GM21576 (cell line): ENCODE measurements at regions not wholly inside any gene's neighbourhood (a gene's known extent, or its start where the extent isn't known, plus 50 kb on each side); places are given as distances from the start of the nearest gene placed in this dataset.

ENCODE experiments used
- ATAC-seq: cut with Tn5 transposase; IDR thresholded peaks from one replicate; pipeline ENCODE4 v1.9.1; 2021; ENCODE audit warnings: mild to moderate bottlenecking, moderate library complexity; ENCODE audit not compliant: unreplicated experiment

DNA sequence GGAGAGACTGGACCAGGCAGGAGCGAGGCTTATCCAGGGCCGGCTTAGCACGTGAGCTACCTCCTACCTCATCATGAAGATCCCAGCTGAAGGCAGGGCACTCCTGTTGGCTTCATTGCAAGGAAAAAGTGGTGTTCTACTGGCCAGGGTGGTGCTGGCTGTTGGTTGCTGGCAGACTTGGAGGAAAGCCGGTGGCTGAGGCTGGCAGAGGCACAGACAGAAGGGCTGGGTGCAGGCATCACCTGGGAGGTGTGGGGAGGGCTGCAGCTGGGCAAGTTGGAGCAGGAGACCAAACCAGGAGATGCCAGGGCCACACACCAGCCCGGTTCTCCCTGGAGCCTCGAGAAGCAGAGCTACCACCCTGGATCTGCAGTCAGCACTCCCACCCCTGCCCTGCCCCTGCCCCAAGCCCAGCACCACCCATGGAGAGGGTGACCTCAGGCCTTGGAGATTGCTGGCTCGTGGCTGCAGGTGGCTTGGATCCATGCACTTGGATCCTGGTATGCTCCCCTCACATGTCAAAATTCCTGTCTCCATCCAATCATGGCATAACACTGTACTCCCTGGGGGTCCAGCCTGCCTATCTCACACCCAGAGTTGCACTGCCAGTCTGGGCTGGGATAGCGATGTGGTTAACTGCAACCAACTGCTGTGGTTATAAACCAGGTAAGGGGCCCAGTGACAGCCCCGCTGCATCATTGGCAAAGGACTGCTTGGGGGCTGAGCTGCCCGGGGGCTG, 49.7 kb downstream of the GLI2 start:
- no peak for ATAC-seq

DNA sequence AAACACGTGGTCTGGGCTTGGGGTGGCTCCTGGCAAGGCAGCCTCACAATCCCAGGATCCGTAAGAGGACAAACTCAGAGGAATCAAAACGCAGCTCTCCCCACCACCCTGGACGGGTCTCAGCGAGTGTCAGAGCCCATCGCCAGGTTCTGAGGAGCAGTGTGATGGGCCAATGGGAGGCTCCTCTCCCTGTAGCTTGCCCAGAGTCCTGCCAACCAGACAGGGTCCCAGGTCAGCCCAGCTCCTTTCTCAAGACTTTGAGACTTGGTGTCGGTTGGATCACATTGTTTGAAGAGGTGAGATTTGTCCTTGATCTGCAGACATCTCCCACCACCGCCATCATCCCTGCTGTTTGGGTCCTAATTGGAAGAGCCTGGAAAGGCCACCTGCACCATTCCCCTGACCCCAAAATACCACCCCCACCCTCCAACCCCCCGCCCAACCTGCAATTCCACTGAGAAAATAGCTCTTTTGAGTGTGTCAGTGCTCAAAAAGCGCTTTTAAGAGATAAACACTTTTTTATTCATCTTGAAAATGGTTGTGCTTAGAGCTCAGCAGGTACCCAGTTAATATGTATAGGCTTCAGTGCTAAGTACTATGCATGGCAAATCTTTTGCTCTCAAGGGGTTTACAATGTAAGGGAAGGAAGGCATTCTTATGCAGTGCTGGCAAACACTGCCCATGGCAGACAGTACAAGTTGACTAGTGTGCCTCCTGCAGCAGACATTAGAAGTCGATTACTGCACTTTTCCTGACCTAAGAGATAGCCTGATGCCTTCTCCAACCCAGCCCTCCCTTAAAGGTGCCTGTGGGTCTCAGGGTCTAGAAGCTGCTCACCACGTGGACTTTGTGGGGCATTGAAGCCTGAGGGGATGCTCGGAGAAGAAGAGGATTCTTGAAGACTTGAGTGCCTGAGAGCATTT, 50.6 kb downstream of the GLI2 start:
- ATAC-seq = no peak

DNA sequence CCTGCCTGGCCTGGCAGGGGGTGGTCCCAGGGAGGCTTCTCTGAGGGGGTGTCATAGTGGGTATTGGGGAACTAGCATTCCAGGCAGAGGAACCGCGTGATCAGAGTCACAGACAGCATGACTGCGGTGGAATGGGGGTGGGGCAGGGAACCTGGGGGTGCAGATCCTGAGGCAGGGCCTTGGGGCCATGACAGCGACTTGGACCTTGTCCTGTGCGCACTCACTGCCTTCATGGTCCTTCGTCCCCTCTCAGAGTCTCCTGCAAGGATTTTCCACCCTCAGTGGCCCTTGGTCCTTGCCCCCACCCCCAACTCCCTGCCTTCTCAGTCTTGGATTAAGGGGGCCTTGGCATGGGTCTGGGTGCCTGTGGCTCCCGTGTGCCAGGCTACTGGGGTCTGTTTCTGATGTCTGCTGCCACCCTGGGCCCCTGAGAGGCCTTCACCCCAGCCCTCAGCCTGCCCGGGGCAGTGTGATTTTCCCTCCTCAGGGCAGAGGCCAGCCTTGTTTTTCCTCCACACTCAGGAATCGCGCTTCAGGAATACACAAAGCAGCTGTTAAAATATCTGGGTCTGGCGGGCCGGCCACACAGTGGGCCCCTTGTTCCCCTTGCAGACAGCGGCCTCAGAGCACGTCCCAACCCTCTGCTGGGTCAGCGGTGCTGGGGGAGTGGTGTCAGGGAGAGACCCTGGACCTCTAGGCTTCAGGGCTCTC, 51.6 kb downstream of the GLI2 start:
- no peak for ATAC-seq

DNA sequence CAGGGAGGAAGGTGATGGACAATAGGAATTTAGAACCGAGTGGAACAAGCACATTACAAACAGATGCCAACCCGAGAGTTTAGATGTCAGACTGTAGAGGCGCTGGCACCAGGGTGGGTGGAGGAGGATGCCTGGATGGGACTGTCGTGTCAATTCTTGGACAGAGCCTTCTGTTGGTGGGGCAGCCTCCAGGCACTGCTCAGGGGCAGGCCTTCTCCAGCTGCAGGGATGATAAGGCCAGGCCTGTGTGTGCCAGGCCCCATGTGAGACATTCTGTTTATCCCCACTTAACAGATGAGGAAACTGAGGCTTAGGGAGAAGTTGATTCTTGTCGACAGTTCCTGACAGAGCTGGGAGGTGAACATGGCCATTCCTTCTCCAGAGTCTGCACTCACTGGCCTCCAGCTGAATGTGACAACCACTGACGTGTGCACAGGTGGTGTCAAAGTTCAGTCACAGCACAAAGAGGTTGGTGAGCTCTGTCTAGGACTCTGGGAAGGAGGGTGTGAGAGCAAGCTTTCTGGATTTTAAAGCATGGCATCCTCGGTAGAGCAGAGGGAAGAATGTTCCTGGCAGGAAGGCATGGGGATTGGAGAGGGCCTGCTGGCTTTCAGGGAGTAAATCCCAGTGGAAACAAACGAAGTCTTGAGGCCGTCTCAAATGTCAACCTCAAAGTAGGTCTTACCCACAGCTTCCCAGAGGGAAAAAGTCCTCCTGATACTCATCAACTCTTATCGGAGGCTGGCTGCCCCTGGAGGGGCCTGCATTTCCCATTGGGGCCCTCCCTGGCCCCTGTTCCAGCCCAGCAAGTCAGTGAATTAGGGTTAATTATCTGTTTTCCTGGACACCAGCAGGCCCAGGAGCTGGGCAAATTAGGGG, 52.4 kb downstream of the GLI2 start:
- no peak for ATAC-seq

DNA sequence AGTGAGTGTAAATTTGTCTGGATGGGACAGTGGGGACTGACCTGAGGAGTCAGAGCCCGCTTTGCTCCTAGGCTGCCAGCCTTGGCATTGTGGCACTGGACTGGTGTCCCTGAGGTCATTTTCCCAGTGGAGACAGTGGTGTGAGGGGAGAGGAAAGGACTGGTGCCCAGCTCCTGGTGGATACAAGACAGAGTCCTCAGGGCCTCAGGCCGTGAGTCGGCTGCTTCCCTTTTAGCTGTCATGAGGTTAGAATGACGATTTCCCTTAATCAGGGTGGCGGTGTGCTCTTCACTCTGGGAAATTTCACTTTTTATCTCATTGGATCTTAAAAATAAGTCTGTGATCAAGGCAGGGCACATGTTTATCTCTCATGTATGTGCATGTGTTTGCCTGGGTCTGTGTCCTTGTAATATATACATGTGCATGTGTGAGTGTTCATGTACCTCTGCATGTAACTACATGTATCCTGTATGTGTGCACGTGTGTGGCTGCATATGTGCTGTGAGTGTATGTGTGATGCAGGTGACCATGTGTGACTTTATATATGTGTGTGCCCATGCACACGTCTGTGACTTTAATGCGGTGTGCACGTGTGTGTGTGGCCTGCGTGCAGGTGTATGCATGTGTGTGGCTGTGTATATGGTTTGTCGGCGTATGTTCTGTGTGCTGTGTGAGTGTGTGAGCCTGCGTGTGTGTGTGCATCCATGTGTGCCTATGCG, 55.7 kb downstream of the GLI2 start:
- ATAC-seq = no peak

DNA sequence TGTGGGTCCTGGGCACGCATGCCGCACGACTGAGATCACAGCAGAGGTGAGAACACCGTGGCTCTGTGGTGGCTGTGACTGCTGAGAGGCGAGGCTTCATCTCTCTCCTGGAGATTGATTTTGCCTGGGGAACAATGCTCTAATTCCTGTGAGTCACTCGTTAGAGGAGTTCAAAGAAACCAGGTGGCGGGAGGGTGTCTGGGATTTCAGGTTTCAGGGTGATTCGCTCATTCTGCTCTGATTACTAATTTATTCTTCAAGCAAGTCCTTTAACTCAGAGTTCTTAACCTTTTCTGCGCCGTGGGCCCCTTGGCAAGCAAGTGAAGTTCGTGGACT, 56.3 kb downstream of the GLI2 start:
- no peak for ATAC-seq

DNA sequence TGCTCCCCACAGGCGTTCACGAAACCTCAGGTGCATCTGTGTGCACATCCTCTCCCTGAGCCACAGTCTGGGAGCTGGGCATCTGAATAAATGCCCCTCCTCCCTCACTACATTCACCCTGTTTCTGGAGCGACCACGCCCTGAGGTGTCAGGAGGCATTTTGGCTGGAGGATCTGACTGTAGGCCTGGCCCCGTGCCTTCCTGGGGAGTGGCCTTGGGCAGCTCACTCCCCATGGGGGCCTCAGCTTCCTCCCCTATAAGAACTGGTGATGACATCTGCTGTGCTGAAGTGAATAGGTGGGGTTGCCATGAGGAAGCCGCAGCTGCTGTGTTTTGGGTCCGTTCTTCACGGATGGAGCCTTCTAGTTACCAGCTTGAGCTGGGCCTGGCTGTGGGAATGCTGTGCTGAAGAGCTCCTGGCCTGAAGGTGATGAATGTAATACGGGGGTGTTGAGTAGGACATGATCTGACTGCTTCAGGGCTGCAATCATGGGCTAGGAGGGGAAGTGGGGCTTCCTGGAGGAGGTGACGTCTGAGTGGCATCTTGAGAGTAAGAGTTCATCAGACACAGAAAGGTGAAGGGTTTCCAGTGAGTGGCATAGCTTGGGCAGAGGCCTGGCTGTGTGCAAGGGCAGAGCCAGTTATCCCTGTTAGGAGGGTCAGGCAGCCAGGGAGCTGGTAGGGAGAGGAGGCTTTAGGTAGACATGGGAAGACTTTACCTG, 58.2 kb downstream of the GLI2 start:
- ATAC-seq = no peak

DNA sequence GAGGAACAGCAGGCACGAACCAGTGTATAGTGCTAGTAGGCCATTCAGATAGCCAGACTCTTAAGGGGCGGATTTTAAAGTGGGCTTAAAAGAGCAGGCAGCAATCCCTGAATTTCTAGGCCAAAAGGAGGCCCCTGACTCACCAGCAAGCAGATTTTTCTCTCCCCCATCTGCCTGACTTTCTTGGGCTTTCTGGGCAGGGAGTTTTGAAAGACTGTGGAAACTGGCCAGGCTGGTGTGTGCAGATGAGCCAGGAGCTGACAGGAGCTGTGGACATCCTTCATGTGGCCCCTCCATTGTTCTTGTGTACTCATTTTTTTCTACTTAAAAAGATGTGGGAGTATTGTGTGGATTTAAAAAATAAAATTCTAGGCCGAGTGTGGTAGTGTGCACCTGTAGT, 59.0 kb downstream of the GLI2 start:
- no peak for ATAC-seq

DNA sequence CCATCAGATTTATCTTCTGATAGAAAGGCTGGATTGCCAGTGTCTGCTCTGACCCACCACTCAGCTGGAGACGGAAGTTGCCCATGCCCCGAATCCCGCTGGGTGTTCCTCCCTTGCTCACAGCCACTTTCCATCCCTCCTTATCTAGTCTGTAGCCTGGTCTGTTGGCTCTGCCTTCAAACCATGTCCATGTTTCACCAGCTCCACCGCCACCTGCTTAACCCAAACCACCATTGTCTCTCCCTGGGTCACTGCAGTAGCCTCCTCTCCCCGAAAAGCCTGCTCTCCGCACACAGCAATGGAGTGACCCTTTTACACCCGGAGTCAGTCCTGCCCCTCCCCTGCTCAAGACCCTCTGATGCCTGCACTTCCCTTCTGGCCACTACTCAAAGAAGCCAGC, 60.4 kb downstream of the GLI2 start:
- ATAC-seq = no peak

DNA sequence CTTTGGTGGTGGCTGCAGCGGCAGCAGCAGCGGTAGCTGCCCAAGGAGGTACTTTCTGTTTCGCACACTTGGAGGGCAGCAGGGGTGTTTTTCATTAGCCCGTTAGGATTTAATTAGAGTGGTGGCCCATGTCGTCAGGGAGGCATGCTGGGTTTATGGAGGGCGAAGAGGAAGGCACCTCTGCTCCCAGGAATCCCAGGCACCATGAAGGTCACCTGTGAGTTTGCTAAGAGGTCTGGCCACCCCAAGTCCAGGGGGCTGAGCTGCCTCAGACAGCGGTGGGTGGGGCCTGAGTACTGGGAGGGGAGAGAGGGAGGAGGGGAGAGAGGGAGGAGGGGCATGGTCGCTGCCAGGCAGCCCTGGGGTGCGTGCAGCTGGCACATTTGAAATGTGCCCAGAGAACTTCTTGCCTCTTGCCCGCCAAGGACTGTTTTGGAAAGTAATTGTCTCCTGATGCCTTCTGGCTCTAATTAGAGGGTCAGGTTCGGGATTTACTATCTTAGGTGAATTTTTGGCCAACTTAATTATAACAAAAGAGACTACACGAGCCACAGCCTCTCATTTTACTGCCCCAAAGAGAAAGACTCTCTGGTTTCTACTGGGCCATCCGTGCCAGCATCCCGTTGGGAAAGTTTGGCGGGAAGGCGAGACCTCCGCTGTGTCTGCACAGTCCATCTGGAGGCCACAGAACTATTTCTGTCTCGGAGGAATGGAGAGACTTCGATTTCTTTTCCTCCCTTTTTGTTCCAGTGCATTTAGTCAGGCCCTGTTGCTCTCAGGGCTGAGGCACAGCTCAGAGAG, 62.0 kb downstream of the GLI2 start:
- ATAC-seq = no peak

DNA sequence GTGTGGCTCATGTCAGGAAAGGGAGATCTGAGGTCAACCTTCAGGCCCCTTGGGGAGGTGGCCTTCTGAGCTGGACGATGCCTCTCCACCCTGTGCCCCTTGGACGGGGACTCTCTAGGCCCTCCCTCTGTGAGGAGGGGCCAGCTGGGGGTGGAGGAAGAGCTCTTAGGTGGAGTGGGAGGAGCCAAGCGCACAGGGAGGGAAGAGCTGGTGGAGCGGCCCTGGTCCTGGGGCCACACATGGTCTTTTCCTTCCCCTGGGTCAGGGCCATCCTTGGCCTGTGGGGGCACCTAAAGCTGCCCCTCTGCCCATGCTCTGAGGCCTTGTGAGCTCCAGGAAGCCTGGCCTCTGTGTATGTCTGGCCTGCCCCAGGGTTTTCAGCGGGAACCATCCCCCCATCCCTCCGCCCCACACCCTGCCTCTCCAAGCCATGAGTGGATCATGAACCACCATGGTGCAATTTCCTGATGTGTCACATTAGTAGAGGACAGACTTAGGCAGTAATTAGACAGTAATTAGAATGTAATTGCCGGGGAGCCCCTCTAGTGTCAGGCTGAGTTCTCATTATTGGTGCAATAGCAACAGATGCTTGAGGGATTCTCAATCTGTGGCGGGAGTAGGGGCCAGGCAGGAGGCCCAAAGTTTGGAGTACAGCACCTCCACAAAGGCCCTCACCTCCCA, 63.0 kb downstream of the GLI2 start:
- ATAC-seq = no peak

DNA sequence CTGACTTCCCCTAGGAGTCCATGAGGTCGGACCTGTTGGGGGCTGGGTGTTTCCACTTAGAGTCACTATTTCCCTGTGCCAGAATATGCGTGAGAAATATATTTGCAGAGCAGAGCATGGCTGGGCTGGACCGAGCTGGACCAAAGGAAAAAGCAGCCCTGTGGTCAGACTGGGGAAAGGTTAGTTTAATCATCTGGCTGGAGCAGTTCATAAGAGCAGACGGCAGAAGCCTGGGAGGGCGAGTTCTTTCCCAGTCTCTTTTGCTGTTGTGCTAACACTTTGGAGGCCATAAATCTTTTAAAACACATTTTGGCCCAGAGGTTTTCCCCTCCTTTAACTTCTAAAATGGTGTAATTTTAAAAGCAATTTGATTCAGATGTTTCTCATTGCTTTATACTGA, 66.5 kb downstream of the GLI2 start:
- no peak for ATAC-seq

DNA sequence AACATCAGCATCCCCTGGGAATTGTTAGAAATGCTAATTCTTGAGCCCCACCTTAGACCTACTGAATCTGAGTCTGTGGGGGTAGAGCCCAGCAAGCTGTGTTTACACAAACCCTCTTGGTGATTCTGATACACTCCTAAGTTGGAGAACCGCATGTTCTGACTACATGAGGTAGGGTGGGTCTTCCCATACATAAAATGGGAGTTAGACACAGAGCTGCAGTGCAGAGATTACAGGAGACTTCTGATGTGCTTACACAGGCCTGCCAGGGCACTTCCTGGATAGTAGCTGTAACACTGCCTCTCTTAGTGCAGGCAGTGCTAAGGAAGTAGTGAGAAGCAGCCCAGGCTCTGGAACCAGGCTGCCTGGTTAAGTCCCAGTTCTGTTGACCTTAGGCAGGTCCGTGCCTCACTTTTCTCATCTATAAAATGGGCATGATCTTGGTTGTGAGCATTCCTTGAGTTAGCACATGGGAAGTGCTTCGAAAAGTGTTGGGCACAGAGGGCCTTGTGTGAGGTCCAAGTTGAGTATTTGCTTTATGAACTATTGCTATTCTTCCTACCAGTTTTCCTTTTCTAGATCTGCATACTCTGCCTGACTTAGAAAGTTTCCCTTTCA, 67.3 kb downstream of the GLI2 start:
- no peak for ATAC-seq

DNA sequence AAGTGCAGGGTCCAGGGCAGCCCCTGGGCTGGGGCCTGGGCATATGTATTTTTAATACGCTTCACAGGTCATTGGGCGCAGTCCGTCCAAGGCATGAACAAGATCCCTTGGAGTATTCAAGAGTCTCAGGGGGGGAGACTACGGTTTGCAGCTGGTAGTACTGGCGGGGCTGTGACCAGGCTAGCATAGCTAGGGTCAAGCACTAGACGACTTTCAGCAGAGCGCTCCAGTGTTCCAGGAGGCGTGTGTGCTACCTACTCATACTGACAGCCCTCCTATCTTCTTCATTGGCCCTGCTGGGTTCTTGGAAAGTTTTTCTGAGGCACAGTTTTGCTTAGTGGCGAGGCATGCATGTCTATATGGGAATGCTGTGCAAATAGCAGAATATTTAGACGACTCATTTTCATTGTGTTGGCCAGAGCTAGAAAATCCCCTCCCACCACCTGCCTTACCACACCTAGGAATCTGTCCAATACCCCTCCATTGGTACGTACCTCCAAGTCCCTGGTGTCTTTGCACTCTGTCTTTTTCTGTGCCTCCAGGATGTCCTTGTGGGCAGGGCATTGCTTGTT, 68.2 kb downstream of the GLI2 start:
- no peak for ATAC-seq

DNA sequence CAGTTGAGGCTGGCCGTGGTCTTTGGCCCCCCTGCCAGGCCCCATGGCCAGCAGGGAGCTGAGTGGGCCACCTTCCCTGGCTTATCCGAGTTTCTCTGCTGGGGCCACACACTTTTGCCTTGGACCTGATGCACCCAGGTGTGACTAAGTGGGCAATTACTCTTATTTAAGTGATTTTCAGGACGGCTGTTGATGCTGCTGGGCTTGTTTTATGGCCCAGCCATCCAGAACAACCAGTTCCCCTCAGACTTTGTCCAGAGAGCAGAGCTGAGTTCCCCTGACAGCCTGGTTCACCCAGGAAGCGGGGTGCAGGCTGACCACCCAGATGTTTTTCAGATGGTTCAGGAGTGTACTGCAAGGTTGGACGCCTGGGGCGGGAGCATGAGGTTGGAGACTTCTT, 68.8 kb downstream of the GLI2 start:
- ATAC-seq = no peak

DNA sequence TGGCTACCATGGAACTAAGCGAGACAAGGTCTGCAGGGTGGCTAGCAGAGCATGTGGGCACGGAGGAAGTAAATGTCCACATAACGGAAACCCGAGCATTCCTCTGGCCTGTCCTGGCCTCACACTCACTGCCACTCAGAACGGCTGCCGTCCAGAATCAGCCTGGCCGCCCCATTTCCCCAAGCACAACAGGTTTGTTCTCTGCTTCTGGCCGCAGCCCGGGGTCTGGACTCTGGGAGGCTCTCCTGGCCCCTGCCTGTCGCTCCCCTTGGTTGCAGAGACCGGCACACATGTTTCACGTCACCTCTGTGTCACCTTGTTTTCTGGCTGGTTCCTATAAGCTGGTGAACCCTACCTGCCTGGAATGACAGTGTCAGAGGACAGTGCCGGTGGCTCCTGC, 69.3 kb downstream of the GLI2 start:
- no peak for ATAC-seq

DNA sequence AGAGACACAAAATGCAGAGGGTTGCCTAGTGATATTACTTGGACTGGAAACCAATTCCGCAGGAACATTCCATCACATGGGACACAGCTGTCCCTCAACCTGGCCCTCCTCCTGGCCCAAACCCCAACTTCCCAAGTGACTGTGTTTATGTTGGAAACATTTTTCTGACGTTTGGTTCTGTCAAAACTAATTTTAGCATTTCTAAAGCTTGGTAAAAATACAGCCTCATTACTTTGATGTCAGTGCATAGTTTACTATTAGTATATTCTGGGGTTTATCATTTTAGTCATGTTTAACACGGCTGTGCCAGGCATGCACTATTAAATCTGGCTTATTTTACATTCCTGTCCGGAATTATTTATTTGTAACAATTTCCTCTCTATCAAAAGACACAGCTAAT, 69.9 kb downstream of the GLI2 start:
- ATAC-seq = no peak
